ENCODE measurements at regions not wholly inside any gene's neighbourhood (a gene's known extent, or its start where the extent isn't known, plus 50 kb on each side); places are given as distances from the start of the nearest gene placed in this dataset.

DNA sequence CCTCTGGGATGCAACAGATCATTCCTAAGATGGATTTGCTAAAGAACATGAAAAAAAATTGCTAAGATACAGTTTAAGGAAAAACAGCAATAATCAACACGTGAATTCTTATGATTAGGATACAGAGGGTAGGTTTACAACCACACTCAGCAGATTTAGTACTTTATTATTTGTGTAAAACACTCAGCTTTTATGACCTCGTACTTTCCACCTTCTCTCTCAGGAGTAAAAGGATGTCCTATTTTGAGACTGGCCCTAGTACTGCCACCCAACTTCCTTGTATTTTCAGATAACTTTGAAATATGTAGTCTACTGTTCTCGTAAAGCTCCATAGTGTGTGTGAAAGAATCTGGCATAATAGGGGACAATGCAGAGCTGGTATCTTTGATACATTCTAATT, 186.1 kb downstream of the ARL4A start:
- TF ChIP-seq SP1 (IDR thresholded peaks at IDR 0.05) (no peak), YY1 (IDR thresholded peaks at IDR 0.05) (no peak)
- TF ChIP-seq, protein P1, sequence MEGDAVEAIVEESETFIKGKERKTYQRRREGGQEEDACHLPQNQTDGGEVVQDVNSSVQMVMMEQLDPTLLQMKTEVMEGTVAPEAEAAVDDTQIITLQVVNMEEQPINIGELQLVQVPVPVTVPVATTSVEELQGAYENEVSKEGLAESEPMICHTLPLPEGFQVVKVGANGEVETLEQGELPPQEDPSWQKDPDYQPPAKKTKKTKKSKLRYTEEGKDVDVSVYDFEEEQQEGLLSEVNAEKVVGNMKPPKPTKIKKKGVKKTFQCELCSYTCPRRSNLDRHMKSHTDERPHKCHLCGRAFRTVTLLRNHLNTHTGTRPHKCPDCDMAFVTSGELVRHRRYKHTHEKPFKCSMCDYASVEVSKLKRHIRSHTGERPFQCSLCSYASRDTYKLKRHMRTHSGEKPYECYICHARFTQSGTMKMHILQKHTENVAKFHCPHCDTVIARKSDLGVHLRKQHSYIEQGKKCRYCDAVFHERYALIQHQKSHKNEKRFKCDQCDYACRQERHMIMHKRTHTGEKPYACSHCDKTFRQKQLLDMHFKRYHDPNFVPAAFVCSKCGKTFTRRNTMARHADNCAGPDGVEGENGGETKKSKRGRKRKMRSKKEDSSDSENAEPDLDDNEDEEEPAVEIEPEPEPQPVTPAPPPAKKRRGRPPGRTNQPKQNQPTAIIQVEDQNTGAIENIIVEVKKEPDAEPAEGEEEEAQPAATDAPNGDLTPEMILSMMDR (IDR thresholded peaks at IDR 0.05; ENCODE audit: low read depth, low read length, missing input control), result no peak
- no peak overlapping the region for H3K4me3 ChIP-seq (ENCODE audit: low read depth in 1 of 3, low read length in 3 of 3)
- H3K27ac ChIP-seq (ENCODE audit: low read depth in 1 of 2, low read length in 2 of 2), result no peak overlapping the region
- DNase-seq (ENCODE audit: low spot score), result no peak
- WGBS, result 67% methylated on average over 3 of the region's 3 CpGs
- H3K4me1 ChIP-seq (ENCODE audit: control insufficient read depth in 4 of 4, insufficient read depth in 4 of 4, low read length in 3 of 4), result no peaks in the 10 kb centered on the region
- H3K27me3 ChIP-seq (ENCODE audit: control insufficient read depth in 4 of 4, insufficient read depth in 4 of 4, low read length in 3 of 4), result no peaks in the 10 kb centered on the region
- no peaks in the 10 kb centered on the region for H3K36me3 ChIP-seq (ENCODE audit: control insufficient read depth in 4 of 4, insufficient read depth in 3 of 4, low read depth in 1 of 4, low read length in 3 of 4)
- H3K9me3 ChIP-seq (ENCODE audit: control insufficient read depth in 4 of 4, low read length in 3 of 4), result no peaks in the 10 kb centered on the region
- no peak overlapping the region for H3K9ac ChIP-seq (ENCODE audit: low read depth in 1 of 2, low read length in 2 of 2)

DNA sequence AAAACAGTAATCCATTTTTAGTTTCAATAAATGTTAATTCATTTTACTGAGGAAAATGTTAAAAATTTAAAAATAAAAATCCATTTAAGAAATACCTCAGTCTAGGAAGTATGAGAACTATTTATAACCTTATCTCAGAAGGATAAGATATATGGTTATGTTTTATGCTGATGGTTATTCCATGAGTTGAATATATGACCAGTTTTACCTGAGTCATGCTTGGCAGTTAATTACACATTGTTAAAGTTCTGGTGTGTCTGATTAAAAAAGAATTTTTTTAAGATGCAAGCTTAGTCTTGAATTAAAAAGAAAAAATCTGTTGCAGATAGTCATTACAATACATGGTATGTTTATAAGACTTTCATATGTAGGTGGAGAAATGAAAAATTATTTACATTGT, 191.7 kb downstream of the ARL4A start:
- H3K4me1 ChIP-seq (ENCODE audit: control insufficient read depth in 4 of 4, insufficient read depth in 4 of 4, low read length in 3 of 4), result peaks cover 0 to 13% (median 7%) of the 10 kb centered on the region in 4 donors
- TF ChIP-seq EGR1 (IDR thresholded peaks at IDR 0.05; ENCODE audit: low read depth in 2 of 2), result no peak
- no peak for TF ChIP-seq FOXA2 (IDR thresholded peaks at IDR 0.05)
- no peak for TF ChIP-seq JUND (IDR thresholded peaks at IDR 0.05)
- no peak for TF ChIP-seq SP1 (IDR thresholded peaks at IDR 0.05)
- no peak for TF ChIP-seq RXRA (IDR thresholded peaks at IDR 0.05)
- TF ChIP-seq NR2F2 (IDR thresholded peaks at IDR 0.05), result no peak
- no peak for TF ChIP-seq HNF4A (conservative IDR thresholded peaks at IDR 0.05)
- no peak for TF ChIP-seq FOXA1 (IDR thresholded peaks at IDR 0.05)
- no peak for TF ChIP-seq HNF4G (IDR thresholded peaks at IDR 0.05)
- H3K9me3 ChIP-seq (ENCODE audit: control insufficient read depth in 4 of 4, low read length in 3 of 4), result no peaks in the 10 kb centered on the region
- H3K9ac ChIP-seq (ENCODE audit: low read depth in 1 of 2, low read length in 2 of 2), result no peak overlapping the region
- no peak for DNase-seq (ENCODE audit: low spot score)
- no peaks in the 10 kb centered on the region for H3K36me3 ChIP-seq (ENCODE audit: control insufficient read depth in 4 of 4, insufficient read depth in 3 of 4, low read depth in 1 of 4, low read length in 3 of 4)
- no peak overlapping the region for H3K4me3 ChIP-seq (ENCODE audit: low read depth in 1 of 3, low read length in 3 of 3)
- no peak overlapping the region for H3K27ac ChIP-seq (ENCODE audit: low read depth in 1 of 2, low read length in 2 of 2)
- H3K27me3 ChIP-seq (ENCODE audit: control insufficient read depth in 4 of 4, insufficient read depth in 4 of 4, low read length in 3 of 4), result no peaks in the 10 kb centered on the region

DNA sequence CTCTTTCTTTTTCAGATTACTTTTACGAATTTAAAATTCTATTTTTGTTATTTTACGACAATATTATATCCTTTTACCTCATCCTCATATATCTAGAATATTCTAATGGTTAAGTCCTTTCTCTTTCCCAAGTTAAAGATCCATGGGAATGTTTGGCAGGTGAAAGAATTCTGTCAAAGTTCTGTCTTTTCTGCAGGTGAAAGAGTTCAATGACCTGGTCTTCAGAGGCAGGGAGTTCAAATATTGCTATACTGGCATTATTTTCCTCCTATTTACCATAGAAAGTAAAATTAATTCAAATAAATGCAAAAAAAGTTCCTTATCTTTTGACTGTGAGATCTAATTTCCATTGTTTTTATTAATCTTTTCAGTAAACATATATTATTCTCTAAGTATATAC, 194.3 kb downstream of the ARL4A start:
- no peak overlapping the region for H3K9ac ChIP-seq (ENCODE audit: low read depth in 1 of 2, low read length in 2 of 2)
- 86% methylated on average over 2 of the region's 2 CpGs for WGBS
- TF ChIP-seq HNF4A (conservative IDR thresholded peaks at IDR 0.05) (peak in 1 of 2 donors; percentile 22), RXRA (IDR thresholded peaks at IDR 0.05) (peak; percentile 64 to 84), SP1 (IDR thresholded peaks at IDR 0.05) (no peak), FOXA2 (IDR thresholded peaks at IDR 0.05) (no peak)
- TF ChIP-seq, protein P1 (IDR thresholded peaks at IDR 0.05; ENCODE audit: low read depth, low read length, missing input control), result no peak
- H3K9me3 ChIP-seq (ENCODE audit: control insufficient read depth in 4 of 4, low read length in 3 of 4), result no peaks in the 10 kb centered on the region
- H3K4me3 ChIP-seq (ENCODE audit: low read depth in 1 of 3, low read length in 3 of 3), result no peak overlapping the region
- H3K4me1 ChIP-seq (ENCODE audit: control insufficient read depth in 4 of 4, insufficient read depth in 4 of 4, low read length in 3 of 4), result peaks cover 0 to 13% (median 7%) of the 10 kb centered on the region in 4 donors
- no peak for DNase-seq (ENCODE audit: low spot score)
- no peak overlapping the region for H3K27ac ChIP-seq (ENCODE audit: low read depth in 1 of 2, low read length in 2 of 2)
- no peaks in the 10 kb centered on the region for H3K27me3 ChIP-seq (ENCODE audit: control insufficient read depth in 4 of 4, insufficient read depth in 4 of 4, low read length in 3 of 4)
- no peaks in the 10 kb centered on the region for H3K36me3 ChIP-seq (ENCODE audit: control insufficient read depth in 4 of 4, insufficient read depth in 3 of 4, low read depth in 1 of 4, low read length in 3 of 4)

All from liver (tissue), 8 donors.